MCF 10A (cell line): ENCODE measurements at regions not wholly inside any gene's neighbourhood (a gene's known extent, or its start where the extent isn't known, plus 50 kb on each side); places are given as distances from the start of the nearest gene placed in this dataset.

Experiments used
- BruUV-seq: library from RNA; stranded (reverse); fragments of 400-500 nt; replicated peaks from 2 replicates; lab custom pipeline; 2021; lab: Mats Ljungman, UMichigan
- CTCF ChIA-PET: fragments of 300-600 bp; sonication (Branson Sonifier 250); formaldehyde crosslinking; extraction: SDS; loops from one replicate; lab custom pipeline; 2021; ENCODE audit warnings: antibody characterized with exemption, inconsistent platforms; lab: Yijun Ruan, JAX
- POLR2A ChIA-PET: fragments of 300-600, 350-650 bp; sonication (Branson Sonifier 250); formaldehyde crosslinking; extraction: SDS; loops from one replicate; lab custom pipeline; 2020; ENCODE audit warnings: antibody characterized with exemption, inconsistent platforms; lab: Yijun Ruan, JAX
- DNase-seq: peaks from one replicate; pipeline ENCODE4 v3.0.0-alpha.2; 2018; ENCODE audit not compliant: unreplicated experiment
- H3K27ac Mint-ChIP-seq: one replicate; pipeline ENCODE4 v1.8.0; 2022; ENCODE audit warnings: mild to moderate bottlenecking, low read depth, mixed read lengths; ENCODE audit not compliant: unreplicated experiment
- H3K27me3 Mint-ChIP-seq: one replicate; pipeline ENCODE4 v1.8.0; 2022; ENCODE audit warnings: mixed read lengths; ENCODE audit not compliant: insufficient read depth, unreplicated experiment
- H3K36me3 Mint-ChIP-seq: one replicate; pipeline ENCODE4 v1.8.0; 2022; ENCODE audit warnings: mild to moderate bottlenecking, moderate library complexity, mixed read lengths; ENCODE audit not compliant: insufficient read depth, unreplicated experiment
- H3K4me1 Mint-ChIP-seq: one replicate; pipeline ENCODE4 v1.8.0; 2022; ENCODE audit warnings: mixed read lengths; ENCODE audit not compliant: insufficient read depth, unreplicated experiment
- H3K4me3 Mint-ChIP-seq: one replicate; pipeline ENCODE4 v1.8.0; 2022; ENCODE audit warnings: mild to moderate bottlenecking, moderate library complexity, mixed read lengths; ENCODE audit not compliant: unreplicated experiment
- H3K9me3 Mint-ChIP-seq: one replicate; pipeline ENCODE4 v1.8.0; 2022; ENCODE audit warnings: mixed read lengths; ENCODE audit not compliant: unreplicated experiment
- CTCF ChIP-seq: fragments of 200-600 bp; IDR thresholded peaks from one replicate; pipeline ENCODE4 v1.8.0; 2022; ENCODE audit warnings: antibody characterized with exemption, mild to moderate bottlenecking; ENCODE audit not compliant: unreplicated experiment
- intact Hi-C: fragments of 100-400 bp; cut with micrococcal nuclease; formaldehyde crosslinking; loops from 2 replicates; pipeline ENCODE4 v1.14.1; 2022

GRCh38 chr17:6893382-6894205 lies 62.1 kb upstream of the TEKT1 start:
- CTCF ChIA-PET = interaction anchor here (0.6 to 0.7 kb wide), 2 partner anchors 10 to 18 kb away, joined by 3 read pairs; no protein-coding TSS in a partner anchor
- no peak for TF ChIP-seq CTCF
- BruUV-seq = no TSS peak
- Mint-ChIP-seq H3K9me3 (peaks cover 10% of the 10 kb centered on the region), H3K27me3 (no peaks in the 10 kb centered on the region), H3K36me3 (peaks cover 12% of the 10 kb centered on the region), H3K4me3 (no peak overlapping the region), H3K4me1 (peaks cover 5% of the 10 kb centered on the region), H3K27ac (no peak overlapping the region)
- POLR2A ChIA-PET = interaction anchor here (0.6 to 0.7 kb wide), 2 partner anchors 107 to 126 kb away, joined by 3 to 5 read pairs; no protein-coding TSS in a partner anchor
- DNase-seq = no peak
- intact Hi-C loops = no loop called here

- no TSS peak for BruUV-seq
- Mint-ChIP-seq H3K36me3 (peaks cover 18% of the 10 kb centered on the region), H3K4me3 (no peak overlapping the region), H3K9me3 (peaks cover 5% of the 10 kb centered on the region), H3K27me3 (no peaks in the 10 kb centered on the region), H3K27ac (no peak overlapping the region), H3K4me1 (peaks cover 5% of the 10 kb centered on the region)
- ChIA-PET CTCF (interaction anchor here (0.6 to 1.0 kb wide), 2 partner anchors 9 to 110 kb away, joined by 3 to 4 read pairs; no protein-coding TSS in a partner anchor), POLR2A (interaction anchor here (0.6 to 0.7 kb wide), 2 partner anchors 107 to 127 kb away, joined by 3 to 5 read pairs; no protein-coding TSS in a partner anchor)
- TF ChIP-seq CTCF = peak; percentile 24
- intact Hi-C loops = no loop called here
- no peak for DNase-seq
Observed at GRCh38 chr17:6894206-6894528, 62.6 kb upstream of the TEKT1 start.

- Mint-ChIP-seq H3K36me3 (peaks cover 21% of the 10 kb centered on the region), H3K9me3 (no peaks in the 10 kb centered on the region), H3K27me3 (no peaks in the 10 kb centered on the region), H3K4me1 (no peaks in the 10 kb centered on the region), H3K27ac (no peak overlapping the region), H3K4me3 (no peak overlapping the region)
- CTCF ChIA-PET = no interaction called here
- no TSS peak for BruUV-seq
- intact Hi-C loops = no loop called here
- POLR2A ChIA-PET = no interaction called here
- no peak for DNase-seq
- no peak for TF ChIP-seq CTCF
Observed at GRCh38 chr17:6901086-6901485, 69.6 kb upstream of the TEKT1 start.

GRCh38 chr17:6903326-6903900 lies 71.9 kb upstream of the TEKT1 start:
- Mint-ChIP-seq H3K27ac (no peak overlapping the region), H3K4me1 (peaks cover 5% of the 10 kb centered on the region), H3K4me3 (no peak overlapping the region), H3K9me3 (no peaks in the 10 kb centered on the region), H3K36me3 (peaks cover 28% of the 10 kb centered on the region), H3K27me3 (no peaks in the 10 kb centered on the region)
- TF ChIP-seq CTCF = no peak
- intact Hi-C loops = no loop called here
- DNase-seq = no peak
- CTCF ChIA-PET = interaction anchor here (0.6 to 1.7 kb wide), 8 partner anchors 8 to 1249 kb away, joined by 3 to 9 read pairs (median 4); no protein-coding TSS in a partner anchor
- POLR2A ChIA-PET = interaction anchor here (0.7 to 1.5 kb wide), 3 partner anchors 31 to 35 kb away, joined by 3 to 4 read pairs (median 3); no protein-coding TSS in a partner anchor
- BruUV-seq = no TSS peak
